DND-41 (cell line): ENCODE measurements at regions not wholly inside any gene's neighbourhood (a gene's known extent, or its start where the extent isn't known, plus 50 kb on each side); places are given as distances from the start of the nearest gene placed in this dataset.
"Not testable (repeated sequence)": the region's sequence is repeated elsewhere in the genome, so short reads cannot be mapped to it uniquely, and the experiment has no call there.

Source experiments
- ATAC-seq: fragments of 200-7000 bp; cut with Tn5 transposase; 3 replicates; pipeline ENCODE4 v1.9.1; 2021; ENCODE audit warnings: low read depth; ENCODE audit not compliant: insufficient read depth
- DNase-seq: peaks from one replicate; pipeline ENCODE4 v3.0.0-alpha.2; 2020
- H2AFZ ChIP-seq: 2 replicates; pipeline ENCODE4 v1.6.0; 2012; ENCODE audit warnings: low read depth, low read length
- H3K27ac ChIP-seq: 2 replicates; pipeline ENCODE4 v1.5.1; 2012; ENCODE audit warnings: low read length, inconsistent platforms
- H3K27me3 ChIP-seq: fragments of 200-600 bp; sonication (generic); 2 replicates; pipeline ENCODE4 v1.6.0; 2012; ENCODE audit warnings: low read length, mild to moderate bottlenecking, inconsistent platforms; ENCODE audit not compliant: insufficient read depth, poor library complexity
- H3K36me3 ChIP-seq: 2 replicates; pipeline ENCODE4 v1.5.1; 2012; ENCODE audit warnings: low read length, inconsistent platforms; ENCODE audit not compliant: insufficient read depth
- H3K4me1 ChIP-seq: 2 replicates; pipeline ENCODE4 v1.5.1; 2012; ENCODE audit warnings: mild to moderate bottlenecking, low read length; ENCODE audit not compliant: insufficient read depth
- H3K4me2 ChIP-seq: 2 replicates; pipeline ENCODE4 v1.6.0; 2012; ENCODE audit warnings: mild to moderate bottlenecking, moderate library complexity, low read length, inconsistent platforms; ENCODE audit not compliant: insufficient read depth
- H3K4me3 ChIP-seq, 2 experiments: fragments of 200-600 bp in 1 of 2; shearing (Covaris generic) in 1 of 2; 2 replicates each; pipeline ENCODE4 v1.5.1; 2012 to 2016; ENCODE audit warnings: inconsistent platforms in 2 of 2, low read length in 2 of 2, mild to moderate bottlenecking in 2 of 2, low read depth in 1 of 2, moderate library complexity in 1 of 2
- H3K79me2 ChIP-seq: 2 replicates; pipeline ENCODE4 v1.6.0; 2012; ENCODE audit warnings: low read length, inconsistent platforms; ENCODE audit not compliant: insufficient read depth
- H3K9ac ChIP-seq: 2 replicates; pipeline ENCODE4 v1.6.0; 2012; ENCODE audit warnings: low read depth, mild to moderate bottlenecking, inconsistent platforms, low read length, moderate library complexity
- H3K9me3 ChIP-seq: 2 replicates; pipeline ENCODE4 v1.5.1; 2012; ENCODE audit warnings: low read length, moderate library complexity, mild to moderate bottlenecking, inconsistent platforms; ENCODE audit not compliant: insufficient read depth, severe bottlenecking
- H4K20me1 ChIP-seq: 2 replicates; pipeline ENCODE4 v1.6.0; 2012; ENCODE audit warnings: low read length; ENCODE audit not compliant: insufficient read depth
- EZH2 ChIP-seq: IDR thresholded peaks from 3 replicates; pipeline ENCODE4 v1.6.1; 2012; ENCODE audit warnings: borderline replicate concordance, low read depth, mild to moderate bottlenecking, moderate library complexity, low read length, inconsistent platforms; ENCODE audit not compliant: severe bottlenecking
- TF ChIP-seq, protein P1 (sequence below): IDR thresholded peaks from 2 replicates; pipeline ENCODE4 v1.5.1; 2012; ENCODE audit warnings: borderline replicate concordance, low read length, moderate library complexity, mild to moderate bottlenecking; ENCODE audit not compliant: poor library complexity, severe bottlenecking; ENCODE audit errors: extremely low read depth

DNA sequence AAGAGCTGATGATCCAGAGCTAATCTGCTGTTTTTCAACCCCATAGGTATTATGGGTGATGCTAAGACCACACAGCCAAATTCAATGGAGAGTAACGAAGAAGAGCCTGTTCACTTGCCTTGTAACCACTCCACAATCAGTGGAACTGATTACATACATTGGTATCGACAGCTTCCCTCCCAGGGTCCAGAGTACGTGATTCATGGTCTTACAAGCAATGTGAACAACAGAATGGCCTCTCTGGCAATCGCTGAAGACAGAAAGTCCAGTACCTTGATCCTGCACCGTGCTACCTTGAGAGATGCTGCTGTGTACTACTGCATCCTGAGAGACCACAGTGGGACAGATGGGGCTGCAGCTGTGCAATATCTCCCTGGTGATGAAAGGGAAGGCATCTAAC, 386.0 kb downstream of the DAD1 start:
- no peak for ATAC-seq
- no peaks in the 10 kb centered on the region for H3K27me3 ChIP-seq
- no peak for TF ChIP-seq EZH2

DNA sequence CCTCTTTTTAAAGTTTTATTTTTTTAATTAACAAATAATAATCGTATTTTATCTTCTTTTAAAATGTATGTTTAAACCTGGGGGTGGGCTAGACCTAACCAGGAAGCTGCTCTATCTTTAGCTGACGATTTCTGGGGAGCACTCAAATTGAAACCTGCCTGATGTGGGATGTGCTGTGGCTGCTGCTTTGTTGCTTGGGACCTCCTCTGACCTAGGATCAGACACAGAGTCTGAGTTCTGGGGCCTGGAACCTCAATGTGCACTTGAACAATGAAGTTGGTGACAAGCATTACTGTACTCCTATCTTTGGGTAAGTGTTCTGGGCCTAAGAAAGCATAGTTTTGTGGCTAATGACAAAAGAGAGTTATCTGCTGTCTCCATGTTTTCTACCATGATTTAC, 386.7 kb downstream of the DAD1 start:
- H3K27me3 ChIP-seq = no peaks in the 10 kb centered on the region
- no peak overlapping the region for H3K9ac ChIP-seq
- H3K9me3 ChIP-seq = peaks cover 4% of the 10 kb centered on the region
- H3K36me3 ChIP-seq = no peaks in the 10 kb centered on the region
- H4K20me1 ChIP-seq = no peaks in the 10 kb centered on the region
- H2AFZ ChIP-seq = no peak overlapping the region
- ATAC-seq (no peak), DNase-seq (no peak)
- H3K79me2 ChIP-seq = no peaks in the 10 kb centered on the region
- H3K27ac ChIP-seq = no peak overlapping the region
- H3K4me1 ChIP-seq = no peaks in the 10 kb centered on the region
- H3K4me2 ChIP-seq = no peak overlapping the region
- H3K4me3 ChIP-seq = no peak overlapping the region
- no peak for TF ChIP-seq EZH2
- TF ChIP-seq, protein P1, sequence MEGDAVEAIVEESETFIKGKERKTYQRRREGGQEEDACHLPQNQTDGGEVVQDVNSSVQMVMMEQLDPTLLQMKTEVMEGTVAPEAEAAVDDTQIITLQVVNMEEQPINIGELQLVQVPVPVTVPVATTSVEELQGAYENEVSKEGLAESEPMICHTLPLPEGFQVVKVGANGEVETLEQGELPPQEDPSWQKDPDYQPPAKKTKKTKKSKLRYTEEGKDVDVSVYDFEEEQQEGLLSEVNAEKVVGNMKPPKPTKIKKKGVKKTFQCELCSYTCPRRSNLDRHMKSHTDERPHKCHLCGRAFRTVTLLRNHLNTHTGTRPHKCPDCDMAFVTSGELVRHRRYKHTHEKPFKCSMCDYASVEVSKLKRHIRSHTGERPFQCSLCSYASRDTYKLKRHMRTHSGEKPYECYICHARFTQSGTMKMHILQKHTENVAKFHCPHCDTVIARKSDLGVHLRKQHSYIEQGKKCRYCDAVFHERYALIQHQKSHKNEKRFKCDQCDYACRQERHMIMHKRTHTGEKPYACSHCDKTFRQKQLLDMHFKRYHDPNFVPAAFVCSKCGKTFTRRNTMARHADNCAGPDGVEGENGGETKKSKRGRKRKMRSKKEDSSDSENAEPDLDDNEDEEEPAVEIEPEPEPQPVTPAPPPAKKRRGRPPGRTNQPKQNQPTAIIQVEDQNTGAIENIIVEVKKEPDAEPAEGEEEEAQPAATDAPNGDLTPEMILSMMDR = no peak

More for the DNA sequence above, 386.0 kb downstream of the DAD1 start:
- Histone ChIP-seq H3K4me1 (no peaks in the 10 kb centered on the region), H2AFZ (no peak overlapping the region), H3K9ac (no peak overlapping the region), H3K36me3 (no peaks in the 10 kb centered on the region), H3K4me2 (no peak overlapping the region), H4K20me1 (no peaks in the 10 kb centered on the region), H3K4me3 (no peak overlapping the region), H3K79me2 (no peaks in the 10 kb centered on the region), H3K9me3 (peaks cover 4% of the 10 kb centered on the region), H3K27ac (no peak overlapping the region)
- no peak for DNase-seq

DNA sequence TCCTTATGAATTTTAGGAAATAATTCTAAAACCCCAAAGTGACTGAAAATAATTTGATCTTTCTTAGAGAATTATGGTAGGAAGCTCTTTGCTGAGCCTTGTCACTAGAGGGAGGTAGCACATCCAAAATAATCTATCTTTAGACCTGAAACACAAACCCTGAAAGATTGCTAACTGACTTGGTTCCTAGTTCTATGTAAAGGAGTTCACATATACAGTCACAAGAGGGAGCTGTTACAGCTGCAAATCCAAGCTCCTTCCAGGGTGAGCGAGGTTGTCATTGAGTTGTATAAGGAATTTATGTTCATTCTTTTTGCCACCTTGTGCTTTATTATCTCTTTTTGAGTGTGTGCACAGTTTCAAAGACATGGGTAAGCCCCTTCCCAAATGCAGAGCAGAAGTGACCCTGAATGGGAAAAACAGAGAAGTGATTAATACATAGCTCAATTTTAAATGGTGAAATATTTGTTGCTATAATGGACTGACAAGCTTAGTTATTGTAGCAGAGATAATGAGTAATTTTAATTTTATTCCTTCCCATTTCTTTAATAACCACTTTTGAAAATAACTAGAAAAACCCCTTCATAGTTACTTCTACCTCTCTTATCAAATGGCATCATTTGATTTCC, 387.9 kb downstream of the DAD1 start:
- Histone ChIP-seq H3K9me3 (peaks cover 4% of the 10 kb centered on the region), H3K27me3 (no peaks in the 10 kb centered on the region), H3K4me1 (no peaks in the 10 kb centered on the region), H3K4me3 (no peak overlapping the region), H3K36me3 (no peaks in the 10 kb centered on the region), H3K4me2 (no peak overlapping the region), H4K20me1 (no peaks in the 10 kb centered on the region), H3K9ac (no peak overlapping the region), H3K27ac (no peak overlapping the region), H3K79me2 (no peaks in the 10 kb centered on the region), H2AFZ (no peak overlapping the region)
- ATAC-seq = no peak
- TF ChIP-seq EZH2 = no peak
- TF ChIP-seq, protein P1 = no peak
- DNase-seq = no peak

DNA sequence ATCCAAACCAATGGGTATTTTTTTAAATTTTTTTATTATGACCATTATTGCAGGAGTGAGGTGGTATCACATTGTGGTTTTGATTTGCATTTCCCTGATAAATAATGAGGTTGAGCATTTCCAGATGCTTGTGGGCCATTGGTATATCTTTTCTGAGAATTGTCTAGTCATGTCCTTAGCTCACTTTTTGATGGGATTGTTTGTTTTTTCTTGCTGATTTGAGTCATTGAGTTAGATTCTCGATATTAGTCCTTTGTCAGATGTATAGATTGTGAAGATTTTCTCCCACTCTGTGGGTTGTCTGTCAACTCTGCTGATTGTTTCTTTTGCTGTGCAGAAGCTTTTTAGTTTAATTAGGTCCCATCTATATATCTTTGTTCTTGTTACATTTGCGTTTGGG, 388.9 kb downstream of the DAD1 start:
- not testable (repeated sequence) for H3K27ac ChIP-seq, H3K4me1 ChIP-seq, DNase-seq

More for the DNA sequence above, 388.9 kb downstream of the DAD1 start:
- H3K27me3 ChIP-seq, H3K4me3 ChIP-seq, H3K4me2 ChIP-seq, H2AFZ ChIP-seq, H3K36me3 ChIP-seq, H4K20me1 ChIP-seq, ATAC-seq, H3K9me3 ChIP-seq, H3K9ac ChIP-seq, H3K79me2 ChIP-seq: not testable (repeated sequence)
